Mesendoderm (in vitro differentiated cells): ENCODE measurements at regions not wholly inside any gene's neighbourhood (a gene's known extent, or its start where the extent isn't known, plus 50 kb on each side); places are given as distances from the start of the nearest gene placed in this dataset.

Experiments
- DNase-seq: peaks from one replicate; pipeline ENCODE4 v3.0.0; 2013
- H2AK5ac ChIP-seq: 2 replicates; pipeline ENCODE4 v1.6.1; 2013; ENCODE audit warnings: low read length, inconsistent platforms
- H2BK120ac ChIP-seq: 2 replicates; pipeline ENCODE4 v1.6.1; 2013; ENCODE audit warnings: low read depth, mild to moderate bottlenecking, low read length, moderate library complexity, mixed read lengths
- H2BK15ac ChIP-seq: replicated peaks from 2 replicates; pipeline ENCODE4 v1.6.1; 2013; ENCODE audit warnings: low read depth, mild to moderate bottlenecking, moderate library complexity
- H2BK5ac ChIP-seq: 2 replicates; pipeline ENCODE4 v1.6.1; 2013; ENCODE audit warnings: low read length, inconsistent platforms
- H3K18ac ChIP-seq: 2 replicates; pipeline ENCODE4 v1.6.1; 2013; ENCODE audit warnings: mild to moderate bottlenecking, low read length, mixed read lengths
- H3K23ac ChIP-seq: one replicate; pipeline ENCODE4 v1.6.1; 2013; ENCODE audit warnings: low read length
- H3K27ac ChIP-seq: 2 replicates; pipeline ENCODE4 v1.5.1; 2013; ENCODE audit warnings: low read depth, mild to moderate bottlenecking, inconsistent platforms, low read length, moderate library complexity
- H3K27me3 ChIP-seq: 2 replicates; pipeline ENCODE4 v1.6.1; 2013; ENCODE audit warnings: low read length, control low read depth, mild to moderate bottlenecking, inconsistent platforms; ENCODE audit not compliant: insufficient read depth, poor library complexity
- H3K36me3 ChIP-seq: 2 replicates; pipeline ENCODE4 v1.6.1; 2013; ENCODE audit warnings: low read length, inconsistent platforms; ENCODE audit not compliant: control insufficient read depth, insufficient read depth
- H3K4ac ChIP-seq: one replicate; pipeline ENCODE4 v1.6.1; 2013; ENCODE audit warnings: low read depth, mild to moderate bottlenecking, low read length, moderate library complexity
- H3K4me1 ChIP-seq: 2 replicates; pipeline ENCODE4 v1.6.1; 2013; ENCODE audit warnings: low read depth, low read length, inconsistent platforms; ENCODE audit not compliant: control insufficient read depth
- H3K4me2 ChIP-seq: 2 replicates; pipeline ENCODE4 v1.6.1; 2013; ENCODE audit warnings: low read length
- H3K4me3 ChIP-seq: 2 replicates; pipeline ENCODE4 v1.5.1; 2013; ENCODE audit warnings: mild to moderate bottlenecking, low read length
- H3K56ac ChIP-seq: one replicate; pipeline ENCODE4 v1.6.1; 2013; ENCODE audit warnings: low read length
- H3K79me1 ChIP-seq: 2 replicates; pipeline ENCODE4 v1.6.1; 2013; ENCODE audit warnings: low read length, inconsistent platforms
- H3K79me2 ChIP-seq: 2 replicates; pipeline ENCODE4 v1.6.1; 2013; ENCODE audit warnings: mild to moderate bottlenecking, low read length; ENCODE audit not compliant: control insufficient read depth, insufficient read depth
- H3K9ac ChIP-seq: 2 replicates; pipeline ENCODE4 v1.6.1; 2013; ENCODE audit warnings: low read length, inconsistent platforms
- H4K5ac ChIP-seq: one replicate; pipeline ENCODE4 v1.6.1; 2013; ENCODE audit warnings: low read length
- H4K8ac ChIP-seq: one replicate; pipeline ENCODE4 v1.6.1; 2013; ENCODE audit warnings: low read depth, mild to moderate bottlenecking, control low read depth, low read length, moderate library complexity
- WGBS: extraction: QIAGEN DNeasy Blood & Tissue Kit; methylation state at CpG from one replicate; pipeline ENCODE4 v1.1.7; 2013; ENCODE audit warnings: low lambda C conversion rate, missing lambda C conversion rate; ENCODE audit not compliant: insufficient coverage; ENCODE audit errors: extremely low coverage; 5-methylcytosine and 5-hydroxymethylcytosine counted together

DNA sequence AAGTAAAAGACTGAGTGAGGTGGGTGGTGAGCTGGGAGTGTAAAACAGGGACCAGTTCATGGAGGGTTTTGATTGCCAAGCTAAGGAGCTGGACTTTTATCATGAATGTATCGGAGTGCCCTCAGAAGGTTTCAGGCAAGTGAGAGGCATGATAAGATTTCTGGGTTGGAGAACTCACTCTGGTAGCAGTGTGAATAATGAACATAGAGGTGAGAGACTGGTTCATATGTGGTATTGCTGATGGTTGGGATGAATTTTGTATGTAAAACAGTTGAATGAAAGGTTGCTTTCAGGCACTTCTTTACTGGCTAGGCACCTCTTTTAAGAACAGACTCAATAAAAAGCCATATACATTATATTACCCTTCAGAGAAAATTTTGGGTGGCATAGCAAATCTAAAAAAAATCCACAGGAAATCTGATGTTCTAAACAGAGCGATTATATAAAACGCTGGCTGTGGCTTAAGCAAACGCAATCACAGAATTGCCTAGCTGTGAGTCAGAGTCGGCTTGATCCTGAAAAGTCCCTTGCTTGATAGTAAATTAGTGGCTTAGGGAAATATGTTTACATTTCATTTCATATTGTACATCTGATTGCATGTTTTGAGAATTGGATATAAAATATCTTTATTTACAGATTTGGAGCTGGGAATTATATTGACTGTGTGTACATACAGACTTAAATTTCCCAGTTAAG lies 92.9 kb upstream of the HDAC9 start:
- Histone ChIP-seq H3K27me3 (no peaks in the 10 kb centered on the region), H3K4me1 (no peaks in the 10 kb centered on the region), H3K4ac (no peak overlapping the region), H4K8ac (no peak overlapping the region), H4K5ac (no peak overlapping the region), H2BK15ac (no peak overlapping the region), H3K79me1 (no peaks in the 10 kb centered on the region), H3K18ac (no peak overlapping the region), H3K9ac (no peak overlapping the region), H3K23ac (no peak overlapping the region), H2BK5ac (no peak overlapping the region), H2BK120ac (no peak overlapping the region), H2AK5ac (no peak overlapping the region), H3K56ac (no peak overlapping the region), H3K36me3 (no peaks in the 10 kb centered on the region), H3K4me2 (no peak overlapping the region), H3K4me3 (no peak overlapping the region), H3K27ac (no peak overlapping the region), H3K79me2 (no peaks in the 10 kb centered on the region)
- DNase-seq: no peak
- no CpG with 5 or more reads among the region's 5 CpGs for WGBS

DNA sequence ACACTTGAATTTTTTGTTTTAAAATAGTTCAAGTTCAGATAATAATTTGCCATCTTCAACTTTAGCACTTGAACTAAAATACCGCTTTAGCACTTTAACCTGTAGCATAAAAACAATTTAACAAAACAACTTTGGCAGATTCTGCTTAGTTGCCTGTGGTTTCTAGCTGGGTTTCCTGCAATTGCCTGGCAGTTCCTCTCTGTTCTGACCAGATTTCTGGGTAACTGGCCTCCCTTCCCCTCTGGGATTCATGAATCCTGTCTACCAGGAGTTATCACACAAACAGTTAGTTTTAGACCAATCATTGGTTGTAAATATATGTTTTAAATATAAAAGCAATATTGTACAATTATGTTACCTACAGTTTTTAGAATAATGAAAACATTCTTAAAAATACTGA lies 89.8 kb upstream of the HDAC9 start:
- Histone ChIP-seq H3K18ac (no peak overlapping the region), H2BK15ac (no peak overlapping the region), H3K56ac (no peak overlapping the region), H3K4me2 (no peak overlapping the region), H3K4me1 (peaks cover 1% of the 10 kb centered on the region), H3K79me1 (no peaks in the 10 kb centered on the region), H2AK5ac (no peak overlapping the region), H4K8ac (no peak overlapping the region), H3K9ac (no peak overlapping the region), H3K4me3 (no peak overlapping the region), H3K4ac (no peak overlapping the region), H3K27ac (no peak overlapping the region), H3K36me3 (no peaks in the 10 kb centered on the region), H2BK120ac (no peak overlapping the region), H4K5ac (no peak overlapping the region), H3K27me3 (no peaks in the 10 kb centered on the region), H3K79me2 (no peaks in the 10 kb centered on the region), H3K23ac (no peak overlapping the region), H2BK5ac (no peak overlapping the region)
- DNase-seq: no peak
- WGBS: no CpG with 5 or more reads among the region's 1 CpG

DNA sequence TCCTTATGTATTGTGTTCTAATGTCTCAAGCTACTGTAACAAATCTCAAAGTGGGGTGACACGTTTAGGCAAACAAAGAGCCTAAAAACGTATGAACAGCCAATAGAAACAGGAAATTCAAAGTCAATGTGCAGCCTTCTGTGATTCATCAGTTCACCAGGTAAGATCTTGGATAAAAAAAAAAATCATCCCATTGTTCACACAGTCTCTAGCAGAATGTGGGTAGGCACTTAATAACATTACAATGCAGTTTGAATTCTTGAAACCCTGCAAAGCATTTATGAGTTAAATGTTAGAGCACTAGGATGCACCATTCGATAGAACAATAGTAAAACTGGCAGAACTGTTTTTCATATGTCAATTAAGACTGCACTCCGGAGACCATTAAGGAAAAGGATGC lies 88.2 kb upstream of the HDAC9 start:
- no peak overlapping the region for H2AK5ac ChIP-seq
- no peak overlapping the region for H3K9ac ChIP-seq
- H2BK15ac ChIP-seq: peak overlapping the region; percentile 57
- H3K56ac ChIP-seq: no peak overlapping the region
- H3K4ac ChIP-seq: no peak overlapping the region
- H3K4me2 ChIP-seq: no peak overlapping the region
- H3K4me3 ChIP-seq: no peak overlapping the region
- no peak overlapping the region for H2BK120ac ChIP-seq
- DNase-seq: no peak
- no peak overlapping the region for H3K27ac ChIP-seq
- no peaks in the 10 kb centered on the region for H3K79me1 ChIP-seq
- no peaks in the 10 kb centered on the region for H3K27me3 ChIP-seq
- WGBS: no CpG with 5 or more reads among the region's 4 CpGs
- no peak overlapping the region for H2BK5ac ChIP-seq
- no peak overlapping the region for H4K5ac ChIP-seq
- H3K79me2 ChIP-seq: no peaks in the 10 kb centered on the region
- H3K4me1 ChIP-seq: peaks cover 1% of the 10 kb centered on the region
- H3K18ac ChIP-seq: no peak overlapping the region
- no peak overlapping the region for H4K8ac ChIP-seq
- no peak overlapping the region for H3K23ac ChIP-seq
- no peaks in the 10 kb centered on the region for H3K36me3 ChIP-seq

DNA sequence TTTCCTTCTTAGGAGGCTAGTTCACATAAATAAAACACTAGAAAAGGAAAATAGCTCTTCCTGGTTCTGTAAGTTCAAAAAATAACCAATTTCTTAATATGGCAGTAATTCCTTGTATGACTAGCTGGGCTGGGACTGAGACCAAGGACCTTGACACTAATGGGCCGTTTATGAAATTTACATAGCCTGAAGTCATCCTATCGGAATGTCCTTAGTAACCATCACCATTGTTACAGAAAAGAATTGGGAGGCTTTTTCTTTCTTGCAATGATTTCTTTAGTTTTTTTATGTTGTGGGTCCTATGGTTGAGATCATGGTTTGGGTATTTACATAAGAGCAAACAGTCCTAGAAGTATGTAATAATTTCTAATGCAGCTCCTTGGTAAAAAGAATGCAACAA lies 87.1 kb upstream of the HDAC9 start:
- no peak overlapping the region for H3K4me3 ChIP-seq
- H3K9ac ChIP-seq: no peak overlapping the region
- no CpG with 5 or more reads among the region's 2 CpGs for WGBS

DNA sequence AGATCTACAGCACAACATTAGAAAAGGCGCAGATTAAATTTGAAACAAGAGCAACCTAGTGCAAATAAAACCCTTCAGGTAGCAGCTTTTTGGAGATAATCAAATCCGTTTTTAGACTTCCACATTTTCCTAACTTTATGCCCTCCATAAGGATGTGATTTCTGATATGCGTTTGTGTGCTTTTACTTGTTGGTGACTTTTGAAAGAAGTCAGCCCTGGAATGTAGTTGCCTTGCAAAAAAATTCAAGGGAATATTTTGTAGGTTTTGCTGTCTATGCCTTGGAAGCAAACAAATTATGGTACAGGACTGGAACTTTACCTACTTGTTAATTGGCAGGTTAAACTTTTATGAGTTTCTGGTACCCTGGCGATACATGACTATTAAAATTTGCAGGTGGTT lies 86.7 kb upstream of the HDAC9 start:
- H3K79me2 ChIP-seq: no peaks in the 10 kb centered on the region
- no peak overlapping the region for H3K9ac ChIP-seq
- H2AK5ac ChIP-seq: no peak overlapping the region
- no peaks in the 10 kb centered on the region for H3K79me1 ChIP-seq
- no peak overlapping the region for H3K4me3 ChIP-seq
- WGBS: no CpG with 5 or more reads among the region's 4 CpGs
- H2BK15ac ChIP-seq: no peak overlapping the region
- no peak overlapping the region for H3K4ac ChIP-seq
- H4K8ac ChIP-seq: no peak overlapping the region
- H3K18ac ChIP-seq: no peak overlapping the region
- H3K4me1 ChIP-seq: peaks cover 1% of the 10 kb centered on the region
- no peak overlapping the region for H2BK120ac ChIP-seq
- no peak overlapping the region for H3K4me2 ChIP-seq
- no peaks in the 10 kb centered on the region for H3K36me3 ChIP-seq
- H2BK5ac ChIP-seq: no peak overlapping the region
- DNase-seq: no peak
- H4K5ac ChIP-seq: no peak overlapping the region
- no peaks in the 10 kb centered on the region for H3K27me3 ChIP-seq
- H3K23ac ChIP-seq: no peak overlapping the region
- H3K56ac ChIP-seq: no peak overlapping the region
- no peak overlapping the region for H3K27ac ChIP-seq

More for the DNA sequence above, 87.1 kb upstream of the HDAC9 start:
- peak; percentile 87 for DNase-seq
- H2AK5ac ChIP-seq: no peak overlapping the region
- H2BK15ac ChIP-seq: no peak overlapping the region
- no peaks in the 10 kb centered on the region for H3K36me3 ChIP-seq
- no peaks in the 10 kb centered on the region for H3K79me1 ChIP-seq
- H3K4ac ChIP-seq: no peak overlapping the region
- H4K8ac ChIP-seq: no peak overlapping the region
- no peaks in the 10 kb centered on the region for H3K79me2 ChIP-seq
- H3K18ac ChIP-seq: no peak overlapping the region
- no peak overlapping the region for H3K23ac ChIP-seq
- no peaks in the 10 kb centered on the region for H3K27me3 ChIP-seq
- H3K4me2 ChIP-seq: no peak overlapping the region
- no peak overlapping the region for H4K5ac ChIP-seq
- H3K4me1 ChIP-seq: peaks cover 1% of the 10 kb centered on the region
- no peak overlapping the region for H3K56ac ChIP-seq
- no peak overlapping the region for H2BK120ac ChIP-seq
- H2BK5ac ChIP-seq: no peak overlapping the region
- no peak overlapping the region for H3K27ac ChIP-seq

DNA sequence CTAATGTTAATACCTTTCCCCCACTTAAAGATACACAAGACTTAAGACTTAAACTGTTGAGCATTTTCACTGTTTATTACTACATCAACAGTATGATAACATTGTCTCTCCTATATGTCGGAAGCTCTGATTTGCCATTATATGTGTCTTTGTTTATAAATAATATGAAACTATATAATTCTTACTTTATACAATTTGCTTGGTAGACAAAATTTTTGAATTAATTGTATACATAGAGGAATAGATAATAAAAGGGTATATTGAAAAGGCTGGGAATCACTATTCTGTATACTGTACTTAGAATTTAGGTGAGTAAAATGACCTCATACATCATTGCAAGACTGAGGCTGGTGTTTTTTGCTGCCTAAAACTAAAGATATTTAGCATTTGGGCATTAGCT lies 82.1 kb upstream of the HDAC9 start:
- no peak overlapping the region for H4K5ac ChIP-seq
- H2AK5ac ChIP-seq: no peak overlapping the region
- no peak overlapping the region for H3K56ac ChIP-seq
- no peak overlapping the region for H4K8ac ChIP-seq
- H3K79me1 ChIP-seq: no peaks in the 10 kb centered on the region
- no peak overlapping the region for H3K23ac ChIP-seq
- H3K27ac ChIP-seq: no peak overlapping the region
- no peaks in the 10 kb centered on the region for H3K27me3 ChIP-seq
- no peak overlapping the region for H3K4ac ChIP-seq
- H3K18ac ChIP-seq: no peak overlapping the region
- no peak overlapping the region for H2BK15ac ChIP-seq
- H3K9ac ChIP-seq: no peak overlapping the region
- H2BK120ac ChIP-seq: no peak overlapping the region
- H3K4me3 ChIP-seq: no peak overlapping the region
- WGBS: no CpG with 5 or more reads among the region's 1 CpG
- no peak overlapping the region for H2BK5ac ChIP-seq
- no peaks in the 10 kb centered on the region for H3K79me2 ChIP-seq
- peaks cover 1% of the 10 kb centered on the region for H3K4me1 ChIP-seq
- DNase-seq: no peak
- no peaks in the 10 kb centered on the region for H3K36me3 ChIP-seq
- H3K4me2 ChIP-seq: no peak overlapping the region
